Coronary artery (tissue), 2 donors: ENCODE measurements at regions not wholly inside any gene's neighbourhood (a gene's known extent, or its start where the extent isn't known, plus 50 kb on each side); places are given as distances from the start of the nearest gene placed in this dataset.

Source experiments
- DNase-seq: peaks from one replicate; pipeline ENCODE4 v3.0.0-alpha.2; 2017; ENCODE audit warnings: low spot score
- H3K27ac ChIP-seq, 2 donors: fragments of 200-600 bp; sonication (generic); one replicate each; pipeline ENCODE4 v1.5.1; 2016 to 2019
- H3K4me3 ChIP-seq: fragments of 200-600 bp; sonication (generic); 2 replicates; pipeline ENCODE4 v1.5.1; 2016; ENCODE audit warnings: mild to moderate bottlenecking, moderate library complexity
- TF ChIP-seq, protein P1 (sequence below): fragments of 200-600 bp; sonication (generic); IDR thresholded peaks from one replicate; pipeline ENCODE4 v1.5.1; 2019; ENCODE audit warnings: antibody characterized with exemption

DNA sequence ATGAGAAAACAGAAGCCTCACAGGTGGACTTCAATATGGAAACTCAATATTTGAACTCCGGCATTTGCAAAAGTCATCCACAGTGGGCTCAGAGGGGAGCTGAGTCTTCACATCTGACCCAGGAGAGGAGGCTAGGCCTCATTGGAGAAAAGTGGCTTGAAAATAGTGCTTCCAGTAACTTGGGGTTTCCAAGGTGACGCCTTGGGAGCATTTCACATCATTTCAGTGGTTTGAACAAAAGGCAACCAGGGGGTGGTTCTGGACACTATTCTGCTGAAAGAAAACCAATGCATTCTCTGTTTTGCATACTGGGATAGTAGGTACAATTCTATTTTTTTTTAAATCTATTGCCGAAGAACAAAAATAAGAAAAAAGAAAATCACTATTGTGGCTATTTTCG is 599.2 kb upstream of the POM121L12 start:
- TF ChIP-seq, protein P1, sequence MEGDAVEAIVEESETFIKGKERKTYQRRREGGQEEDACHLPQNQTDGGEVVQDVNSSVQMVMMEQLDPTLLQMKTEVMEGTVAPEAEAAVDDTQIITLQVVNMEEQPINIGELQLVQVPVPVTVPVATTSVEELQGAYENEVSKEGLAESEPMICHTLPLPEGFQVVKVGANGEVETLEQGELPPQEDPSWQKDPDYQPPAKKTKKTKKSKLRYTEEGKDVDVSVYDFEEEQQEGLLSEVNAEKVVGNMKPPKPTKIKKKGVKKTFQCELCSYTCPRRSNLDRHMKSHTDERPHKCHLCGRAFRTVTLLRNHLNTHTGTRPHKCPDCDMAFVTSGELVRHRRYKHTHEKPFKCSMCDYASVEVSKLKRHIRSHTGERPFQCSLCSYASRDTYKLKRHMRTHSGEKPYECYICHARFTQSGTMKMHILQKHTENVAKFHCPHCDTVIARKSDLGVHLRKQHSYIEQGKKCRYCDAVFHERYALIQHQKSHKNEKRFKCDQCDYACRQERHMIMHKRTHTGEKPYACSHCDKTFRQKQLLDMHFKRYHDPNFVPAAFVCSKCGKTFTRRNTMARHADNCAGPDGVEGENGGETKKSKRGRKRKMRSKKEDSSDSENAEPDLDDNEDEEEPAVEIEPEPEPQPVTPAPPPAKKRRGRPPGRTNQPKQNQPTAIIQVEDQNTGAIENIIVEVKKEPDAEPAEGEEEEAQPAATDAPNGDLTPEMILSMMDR = no peak
- Histone ChIP-seq H3K4me3 (no peak overlapping the region), H3K27ac (no peak overlapping the region)
- DNase-seq = no peak

DNA sequence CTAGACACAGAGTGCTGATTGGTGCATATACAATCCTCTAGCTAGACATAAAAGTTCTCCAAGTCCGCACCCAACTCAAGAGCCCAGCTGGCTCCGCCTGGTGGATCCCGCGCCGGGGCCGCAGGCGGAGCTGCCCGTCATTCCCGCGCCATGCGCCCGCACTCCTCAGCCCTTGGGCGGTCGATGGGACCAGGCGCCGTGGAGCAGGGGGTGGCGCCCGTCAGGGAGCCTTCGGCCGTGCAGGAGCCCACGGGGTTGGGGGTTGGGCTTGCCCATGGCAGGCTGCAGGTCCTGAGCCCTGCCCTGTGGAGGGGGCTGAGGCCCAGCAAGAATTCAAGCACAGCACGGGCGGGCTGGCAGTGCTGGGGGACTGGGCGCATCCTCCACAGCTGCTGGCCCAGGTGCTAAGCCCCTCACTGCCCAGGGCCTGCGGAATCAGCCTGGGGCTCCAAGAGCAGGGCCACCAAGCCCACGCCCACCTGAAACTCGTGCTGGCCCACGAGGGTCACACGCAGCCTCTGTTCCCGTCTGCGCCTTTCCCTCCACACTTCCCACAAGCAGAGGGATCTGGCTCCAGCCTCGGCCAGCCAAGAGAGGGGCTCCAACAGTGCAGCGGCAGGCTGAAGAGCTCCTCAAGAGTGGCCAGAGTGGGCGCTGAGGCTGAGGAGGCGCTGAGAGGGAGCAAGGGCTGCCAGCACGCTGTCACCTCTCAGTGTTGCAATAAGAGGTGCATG is 604.2 kb upstream of the POM121L12 start:
- TF ChIP-seq, protein P1 = no peak

DNA sequence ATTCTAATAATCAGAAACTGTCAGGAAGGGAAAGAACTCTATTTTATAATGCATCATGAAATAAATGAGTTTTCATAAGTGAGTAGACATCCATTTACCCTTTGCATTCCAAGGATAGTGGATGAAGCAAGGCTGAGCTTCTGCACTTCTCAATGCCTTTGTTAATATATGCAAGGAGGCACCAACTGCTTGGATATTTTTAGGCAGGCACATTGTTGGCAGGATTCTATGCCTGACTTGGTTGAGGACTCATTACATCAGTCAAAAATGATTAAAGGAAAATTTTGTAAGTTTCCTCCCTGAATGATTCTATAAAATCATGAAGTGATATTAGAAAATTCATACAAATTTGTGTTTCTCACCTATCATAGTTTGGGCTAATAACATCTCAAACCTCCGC is 612.2 kb upstream of the POM121L12 start:
- no peak overlapping the region for H3K27ac ChIP-seq
- TF ChIP-seq, protein P1 = no peak
- DNase-seq = no peak
- no peak overlapping the region for H3K4me3 ChIP-seq

More for the DNA sequence above, 604.2 kb upstream of the POM121L12 start:
- Histone ChIP-seq H3K4me3 (no peak overlapping the region), H3K27ac (no peak overlapping the region)
- DNase-seq = no peak

DNA sequence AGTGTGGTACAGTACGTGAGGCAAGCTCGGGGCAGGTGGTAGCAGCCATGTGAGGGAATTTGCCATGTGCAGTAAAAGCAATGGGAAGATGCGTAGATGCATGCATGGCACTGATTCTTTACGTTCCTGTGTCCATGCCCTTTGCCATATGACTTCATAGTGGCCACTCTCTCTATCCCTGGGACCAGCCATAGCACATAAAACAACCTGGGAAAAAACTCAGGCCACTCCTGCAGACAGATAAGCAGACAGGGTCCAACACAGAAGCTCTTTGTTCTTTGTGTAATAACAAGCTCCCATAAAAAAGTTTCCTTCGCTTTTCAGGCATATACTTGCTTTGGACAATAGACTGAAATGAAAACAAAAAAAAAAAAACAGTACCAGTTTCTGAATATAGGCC is 622.4 kb upstream of the POM121L12 start:
- Histone ChIP-seq H3K4me3 (no peak overlapping the region), H3K27ac (no peak overlapping the region)
- DNase-seq = no peak
- TF ChIP-seq, protein P1 = no peak

DNA sequence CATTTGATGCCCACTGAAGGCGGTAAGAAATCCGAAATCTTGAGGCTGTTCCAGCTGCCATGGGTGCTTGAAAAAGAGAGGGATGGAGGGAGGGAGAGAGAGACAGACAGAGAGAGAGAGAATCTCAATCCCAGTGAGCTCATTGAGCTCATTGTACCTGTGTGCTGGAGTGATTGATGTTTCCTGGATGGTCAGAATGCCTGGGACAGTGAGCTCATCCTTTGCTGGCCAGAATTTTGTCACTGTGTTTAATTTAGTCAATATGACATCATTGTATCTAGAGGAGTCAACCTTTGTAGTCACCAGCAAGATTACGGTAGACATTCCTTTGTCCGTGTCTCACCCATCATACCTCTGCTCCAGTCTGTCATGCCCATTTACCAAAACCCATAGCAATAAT is 625.4 kb upstream of the POM121L12 start:
- no peak overlapping the region for H3K27ac ChIP-seq
- TF ChIP-seq, protein P1 = no peak
- DNase-seq = no peak
- H3K4me3 ChIP-seq = no peak overlapping the region

DNA sequence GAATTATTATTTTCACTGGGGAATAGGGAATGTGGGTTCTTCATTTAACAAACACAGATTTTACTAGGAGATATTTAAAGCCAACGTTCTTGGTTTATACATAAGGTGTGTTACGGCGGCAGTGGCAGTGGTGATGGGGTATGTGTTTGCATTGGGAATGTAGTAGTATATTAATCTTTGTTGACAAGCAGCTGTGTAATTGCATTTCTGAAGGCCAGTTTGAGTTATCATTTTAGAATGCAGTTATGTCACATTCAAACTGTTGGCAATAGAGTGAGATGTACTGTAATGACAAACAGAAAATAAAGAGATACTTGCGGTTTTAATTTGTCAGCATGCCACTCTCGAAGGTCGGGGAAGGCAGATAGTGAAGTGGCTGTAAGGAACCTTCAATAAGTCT is 628.6 kb upstream of the POM121L12 start:
- H3K4me3 ChIP-seq = no peak overlapping the region
- no peak overlapping the region for H3K27ac ChIP-seq
- DNase-seq = no peak
- TF ChIP-seq, protein P1 = no peak

DNA sequence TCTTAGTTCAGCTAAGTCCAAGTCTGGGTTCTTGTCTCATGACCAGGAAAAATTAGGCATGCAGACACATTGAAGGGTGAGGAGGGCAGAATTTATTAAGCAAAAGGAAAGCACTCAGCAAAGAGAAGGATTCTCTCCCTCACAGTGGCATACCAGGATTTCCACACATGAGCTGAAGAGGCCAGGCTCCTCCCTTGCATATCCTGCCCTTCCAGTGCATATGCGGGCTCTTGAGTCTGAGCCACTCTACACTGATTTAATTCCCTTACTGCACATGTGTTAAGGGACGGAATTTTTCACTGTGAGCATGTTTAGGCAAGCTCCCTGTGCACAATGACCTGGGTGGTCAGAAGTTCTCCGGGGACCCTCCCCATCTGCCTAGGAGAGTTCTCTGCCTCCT is 652.7 kb upstream of the POM121L12 start:
- H3K4me3 ChIP-seq = no peak overlapping the region
- no peak overlapping the region for H3K27ac ChIP-seq
- DNase-seq = no peak
- TF ChIP-seq, protein P1 = no peak
